ENCODE measurements at regions not wholly inside any gene's neighbourhood (a gene's known extent, or its start where the extent isn't known, plus 50 kb on each side); places are given as distances from the start of the nearest gene placed in this dataset.
"Not testable (repeated sequence)": the region's sequence is repeated elsewhere in the genome, so short reads cannot be mapped to it uniquely, and the experiment has no call there.

DNA sequence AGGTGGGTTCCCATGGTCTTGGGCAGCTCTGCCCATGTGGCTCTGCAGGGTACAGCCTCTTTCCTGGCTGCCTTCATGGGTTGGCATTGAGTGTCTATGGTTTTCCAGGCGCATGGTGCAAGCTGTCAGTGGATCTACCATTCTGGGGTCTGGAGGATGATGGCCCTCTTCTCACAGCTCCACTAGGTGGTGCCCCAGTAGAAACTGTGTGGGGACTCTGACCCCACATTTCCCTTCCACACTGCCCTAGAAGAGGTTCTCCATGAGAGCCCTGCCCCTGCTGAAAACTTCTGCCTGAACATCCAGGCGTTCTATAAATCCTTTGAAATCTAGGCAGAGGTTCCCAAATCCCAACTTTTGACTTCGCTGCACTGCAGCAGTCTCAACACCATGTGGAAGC is 174.0 kb upstream of the CTNND2 start:
- not testable (repeated sequence) for TF ChIP-seq EZH2phosphoT487 (IDR thresholded peaks at IDR 0.05; ENCODE audit: borderline replicate concordance, low read depth, low read length)
- TF ChIP-seq, protein P1, sequence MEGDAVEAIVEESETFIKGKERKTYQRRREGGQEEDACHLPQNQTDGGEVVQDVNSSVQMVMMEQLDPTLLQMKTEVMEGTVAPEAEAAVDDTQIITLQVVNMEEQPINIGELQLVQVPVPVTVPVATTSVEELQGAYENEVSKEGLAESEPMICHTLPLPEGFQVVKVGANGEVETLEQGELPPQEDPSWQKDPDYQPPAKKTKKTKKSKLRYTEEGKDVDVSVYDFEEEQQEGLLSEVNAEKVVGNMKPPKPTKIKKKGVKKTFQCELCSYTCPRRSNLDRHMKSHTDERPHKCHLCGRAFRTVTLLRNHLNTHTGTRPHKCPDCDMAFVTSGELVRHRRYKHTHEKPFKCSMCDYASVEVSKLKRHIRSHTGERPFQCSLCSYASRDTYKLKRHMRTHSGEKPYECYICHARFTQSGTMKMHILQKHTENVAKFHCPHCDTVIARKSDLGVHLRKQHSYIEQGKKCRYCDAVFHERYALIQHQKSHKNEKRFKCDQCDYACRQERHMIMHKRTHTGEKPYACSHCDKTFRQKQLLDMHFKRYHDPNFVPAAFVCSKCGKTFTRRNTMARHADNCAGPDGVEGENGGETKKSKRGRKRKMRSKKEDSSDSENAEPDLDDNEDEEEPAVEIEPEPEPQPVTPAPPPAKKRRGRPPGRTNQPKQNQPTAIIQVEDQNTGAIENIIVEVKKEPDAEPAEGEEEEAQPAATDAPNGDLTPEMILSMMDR (conservative IDR thresholded peaks at IDR 0.05; ENCODE audit: low read length): not testable (repeated sequence)
